DND-41 (cell line): ENCODE measurements at regions not wholly inside any gene's neighbourhood (a gene's known extent, or its start where the extent isn't known, plus 50 kb on each side); places are given as distances from the start of the nearest gene placed in this dataset.

Source experiments
- ATAC-seq: fragments of 200-7000 bp; cut with Tn5 transposase; 3 replicates; pipeline ENCODE4 v1.9.1; 2021; ENCODE audit warnings: low read depth; ENCODE audit not compliant: insufficient read depth
- DNase-seq: peaks from one replicate; pipeline ENCODE4 v3.0.0-alpha.2; 2020
- H2AFZ ChIP-seq: 2 replicates; pipeline ENCODE4 v1.6.0; 2012; ENCODE audit warnings: low read depth, low read length
- H3K27ac ChIP-seq: 2 replicates; pipeline ENCODE4 v1.5.1; 2012; ENCODE audit warnings: low read length, inconsistent platforms
- H3K27me3 ChIP-seq: fragments of 200-600 bp; sonication (generic); 2 replicates; pipeline ENCODE4 v1.6.0; 2012; ENCODE audit warnings: low read length, mild to moderate bottlenecking, inconsistent platforms; ENCODE audit not compliant: insufficient read depth, poor library complexity
- H3K36me3 ChIP-seq: 2 replicates; pipeline ENCODE4 v1.5.1; 2012; ENCODE audit warnings: low read length, inconsistent platforms; ENCODE audit not compliant: insufficient read depth
- H3K4me1 ChIP-seq: 2 replicates; pipeline ENCODE4 v1.5.1; 2012; ENCODE audit warnings: mild to moderate bottlenecking, low read length; ENCODE audit not compliant: insufficient read depth
- H3K4me2 ChIP-seq: 2 replicates; pipeline ENCODE4 v1.6.0; 2012; ENCODE audit warnings: mild to moderate bottlenecking, moderate library complexity, low read length, inconsistent platforms; ENCODE audit not compliant: insufficient read depth
- H3K4me3 ChIP-seq, 2 experiments: fragments of 200-600 bp in 1 of 2; shearing (Covaris generic) in 1 of 2; 2 replicates each; pipeline ENCODE4 v1.5.1; 2012 to 2016; ENCODE audit warnings: inconsistent platforms in 2 of 2, low read length in 2 of 2, mild to moderate bottlenecking in 2 of 2, low read depth in 1 of 2, moderate library complexity in 1 of 2
- H3K79me2 ChIP-seq: 2 replicates; pipeline ENCODE4 v1.6.0; 2012; ENCODE audit warnings: low read length, inconsistent platforms; ENCODE audit not compliant: insufficient read depth
- H3K9ac ChIP-seq: 2 replicates; pipeline ENCODE4 v1.6.0; 2012; ENCODE audit warnings: low read depth, mild to moderate bottlenecking, inconsistent platforms, low read length, moderate library complexity
- H3K9me3 ChIP-seq: 2 replicates; pipeline ENCODE4 v1.5.1; 2012; ENCODE audit warnings: low read length, moderate library complexity, mild to moderate bottlenecking, inconsistent platforms; ENCODE audit not compliant: insufficient read depth, severe bottlenecking
- H4K20me1 ChIP-seq: 2 replicates; pipeline ENCODE4 v1.6.0; 2012; ENCODE audit warnings: low read length; ENCODE audit not compliant: insufficient read depth
- EZH2 ChIP-seq: IDR thresholded peaks from 3 replicates; pipeline ENCODE4 v1.6.1; 2012; ENCODE audit warnings: borderline replicate concordance, low read depth, mild to moderate bottlenecking, moderate library complexity, low read length, inconsistent platforms; ENCODE audit not compliant: severe bottlenecking
- TF ChIP-seq, protein P1 (sequence below): IDR thresholded peaks from 2 replicates; pipeline ENCODE4 v1.5.1; 2012; ENCODE audit warnings: borderline replicate concordance, low read length, moderate library complexity, mild to moderate bottlenecking; ENCODE audit not compliant: poor library complexity, severe bottlenecking; ENCODE audit errors: extremely low read depth

DNA sequence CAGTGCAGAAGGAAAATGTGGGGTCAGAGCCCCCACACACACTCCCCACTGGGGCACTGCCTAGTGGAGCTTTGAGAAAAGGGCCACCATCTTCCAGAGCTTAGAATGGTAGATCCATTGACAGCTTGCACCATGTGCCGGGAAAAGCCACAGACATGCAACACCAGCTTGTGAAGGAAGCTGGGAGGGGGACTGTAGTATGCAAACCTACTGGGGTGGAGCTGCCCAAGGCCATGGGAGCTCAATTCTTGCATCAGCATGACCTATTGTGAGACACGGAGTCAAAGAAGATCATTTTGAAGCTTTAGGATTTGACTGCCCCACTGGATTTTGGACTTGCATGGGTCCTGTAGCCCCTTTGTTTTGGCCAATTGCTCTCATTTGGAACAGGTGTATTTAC is 142.8 kb upstream of the ARHGEF9 start:
- H3K4me3 ChIP-seq: no peak overlapping the region
- H4K20me1 ChIP-seq: no peaks in the 10 kb centered on the region
- TF ChIP-seq, protein P1, sequence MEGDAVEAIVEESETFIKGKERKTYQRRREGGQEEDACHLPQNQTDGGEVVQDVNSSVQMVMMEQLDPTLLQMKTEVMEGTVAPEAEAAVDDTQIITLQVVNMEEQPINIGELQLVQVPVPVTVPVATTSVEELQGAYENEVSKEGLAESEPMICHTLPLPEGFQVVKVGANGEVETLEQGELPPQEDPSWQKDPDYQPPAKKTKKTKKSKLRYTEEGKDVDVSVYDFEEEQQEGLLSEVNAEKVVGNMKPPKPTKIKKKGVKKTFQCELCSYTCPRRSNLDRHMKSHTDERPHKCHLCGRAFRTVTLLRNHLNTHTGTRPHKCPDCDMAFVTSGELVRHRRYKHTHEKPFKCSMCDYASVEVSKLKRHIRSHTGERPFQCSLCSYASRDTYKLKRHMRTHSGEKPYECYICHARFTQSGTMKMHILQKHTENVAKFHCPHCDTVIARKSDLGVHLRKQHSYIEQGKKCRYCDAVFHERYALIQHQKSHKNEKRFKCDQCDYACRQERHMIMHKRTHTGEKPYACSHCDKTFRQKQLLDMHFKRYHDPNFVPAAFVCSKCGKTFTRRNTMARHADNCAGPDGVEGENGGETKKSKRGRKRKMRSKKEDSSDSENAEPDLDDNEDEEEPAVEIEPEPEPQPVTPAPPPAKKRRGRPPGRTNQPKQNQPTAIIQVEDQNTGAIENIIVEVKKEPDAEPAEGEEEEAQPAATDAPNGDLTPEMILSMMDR: no peak
- TF ChIP-seq EZH2: no peak
- H3K27me3 ChIP-seq: no peaks in the 10 kb centered on the region
- no peaks in the 10 kb centered on the region for H3K9me3 ChIP-seq
- no peak for ATAC-seq
- no peaks in the 10 kb centered on the region for H3K36me3 ChIP-seq
- no peak overlapping the region for H3K27ac ChIP-seq
- H2AFZ ChIP-seq: no peak overlapping the region
- no peaks in the 10 kb centered on the region for H3K79me2 ChIP-seq
- H3K4me1 ChIP-seq: no peaks in the 10 kb centered on the region
- H3K9ac ChIP-seq: no peak overlapping the region
- H3K4me2 ChIP-seq: no peak overlapping the region
- no peak for DNase-seq

DNA sequence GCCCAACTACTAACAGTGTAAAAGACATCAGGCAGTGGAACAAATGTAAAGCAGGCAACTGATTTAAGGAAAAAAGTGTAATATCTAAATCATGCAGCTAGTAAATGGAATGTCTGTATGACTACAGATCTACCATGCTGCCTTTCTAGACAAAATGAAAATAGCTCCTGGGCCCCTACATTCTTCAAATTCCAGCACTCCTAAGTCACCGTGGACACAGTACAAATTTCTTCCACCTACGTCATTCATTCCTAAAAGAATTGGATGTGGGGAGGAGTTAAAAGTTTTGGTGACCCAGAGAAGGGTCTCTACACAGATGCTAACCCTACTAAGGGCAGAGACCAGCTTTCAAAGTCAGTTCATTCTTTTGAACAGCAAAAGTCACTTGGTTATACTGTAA is 137.2 kb upstream of the ARHGEF9 start:
- no peaks in the 10 kb centered on the region for H3K36me3 ChIP-seq
- H3K27me3 ChIP-seq: no peaks in the 10 kb centered on the region
- no peak overlapping the region for H3K9ac ChIP-seq
- H3K27ac ChIP-seq: no peak overlapping the region
- no peak overlapping the region for H2AFZ ChIP-seq
- no peak overlapping the region for H3K4me3 ChIP-seq
- no peaks in the 10 kb centered on the region for H4K20me1 ChIP-seq
- DNase-seq: no peak
- TF ChIP-seq, protein P1: no peak
- TF ChIP-seq EZH2: no peak
- H3K4me2 ChIP-seq: no peak overlapping the region
- no peaks in the 10 kb centered on the region for H3K9me3 ChIP-seq
- no peak for ATAC-seq
- H3K4me1 ChIP-seq: no peaks in the 10 kb centered on the region
- H3K79me2 ChIP-seq: no peaks in the 10 kb centered on the region

GRCh38 chrX:63920875-63921274 is 135.9 kb upstream of the ARHGEF9 start:
- Histone ChIP-seq H3K27me3 (no peaks in the 10 kb centered on the region), H4K20me1 (no peaks in the 10 kb centered on the region), H3K4me2 (no peak overlapping the region), H3K36me3 (no peaks in the 10 kb centered on the region), H3K4me1 (no peaks in the 10 kb centered on the region), H3K27ac (no peak overlapping the region), H3K9me3 (no peaks in the 10 kb centered on the region), H3K4me3 (no peak overlapping the region), H3K9ac (no peak overlapping the region), H2AFZ (no peak overlapping the region), H3K79me2 (no peaks in the 10 kb centered on the region)
- DNase-seq: no peak
- TF ChIP-seq, protein P1: no peak
- no peak for TF ChIP-seq EZH2
- ATAC-seq: no peak

- H3K9me3 ChIP-seq: peaks cover 3% of the 10 kb centered on the region
- no peak overlapping the region for H3K4me3 ChIP-seq
- DNase-seq (no peak), ATAC-seq (no peak)
- H4K20me1 ChIP-seq: no peaks in the 10 kb centered on the region
- H3K9ac ChIP-seq: no peak overlapping the region
- H3K79me2 ChIP-seq: no peaks in the 10 kb centered on the region
- H3K36me3 ChIP-seq: no peaks in the 10 kb centered on the region
- H3K4me2 ChIP-seq: no peak overlapping the region
- H3K27ac ChIP-seq: no peak overlapping the region
- H2AFZ ChIP-seq: no peak overlapping the region
- TF ChIP-seq, protein P1: no peak
- TF ChIP-seq EZH2: no peak
- H3K4me1 ChIP-seq: no peaks in the 10 kb centered on the region
- no peaks in the 10 kb centered on the region for H3K27me3 ChIP-seq
These were observed 134.1 kb upstream of the ARHGEF9 start for GRCh38 chrX:63919081-63919480.
